Activated T-helper 9 cell treated with anti-CD3 and anti-CD28 coated beads, Interleukin-2, amount 50 U/mL, for 16 hours (primary cell): ENCODE measurements at regions not wholly inside any gene's neighbourhood (a gene's known extent, or its start where the extent isn't known, plus 50 kb on each side); places are given as distances from the start of the nearest gene placed in this dataset.

Source experiments
- DNase-seq: peaks from one replicate; pipeline ENCODE4 v3.0.0-alpha.2; 2020; ENCODE audit warnings: low read depth

GRCh38 chr20:52727740-52728456, 244.3 kb upstream of the TSHZ2 start:
- DNase-seq = no peak

- DNase-seq = no peak
These were observed 247.6 kb upstream of the TSHZ2 start for GRCh38 chr20:52724541-52724940.

- no peak for DNase-seq
These were observed 249.1 kb upstream of the TSHZ2 start for GRCh38 chr20:52722926-52723688.

GRCh38 chr20:52708137-52708536, 264.0 kb upstream of the TSHZ2 start:
- no peak for DNase-seq

GRCh38 chr20:52704553-52704952, 267.6 kb upstream of the TSHZ2 start:
- no peak for DNase-seq

GRCh38 chr20:52688345-52688744, 283.8 kb upstream of the TSHZ2 start:
- no peak for DNase-seq

DNA sequence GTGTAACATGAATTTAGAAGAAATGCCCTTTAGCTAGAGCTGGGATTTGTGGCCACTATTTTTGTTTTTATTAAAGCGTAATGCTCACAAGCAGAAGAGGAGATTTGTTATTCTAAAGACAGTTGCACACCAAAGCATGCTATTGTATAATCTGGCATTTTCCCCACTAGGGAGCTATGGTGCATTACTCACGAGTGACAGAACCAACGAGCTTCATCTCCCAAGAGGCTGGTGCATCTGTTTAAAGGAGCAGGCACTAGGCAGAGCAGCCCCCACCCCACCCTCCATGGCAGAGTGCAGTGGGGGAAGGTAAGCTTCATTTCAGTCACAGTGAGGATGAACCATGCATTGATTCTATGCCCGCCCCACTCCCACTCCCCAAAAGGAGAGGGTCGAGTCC, 287.3 kb upstream of the TSHZ2 start:
- no peak for DNase-seq

DNA sequence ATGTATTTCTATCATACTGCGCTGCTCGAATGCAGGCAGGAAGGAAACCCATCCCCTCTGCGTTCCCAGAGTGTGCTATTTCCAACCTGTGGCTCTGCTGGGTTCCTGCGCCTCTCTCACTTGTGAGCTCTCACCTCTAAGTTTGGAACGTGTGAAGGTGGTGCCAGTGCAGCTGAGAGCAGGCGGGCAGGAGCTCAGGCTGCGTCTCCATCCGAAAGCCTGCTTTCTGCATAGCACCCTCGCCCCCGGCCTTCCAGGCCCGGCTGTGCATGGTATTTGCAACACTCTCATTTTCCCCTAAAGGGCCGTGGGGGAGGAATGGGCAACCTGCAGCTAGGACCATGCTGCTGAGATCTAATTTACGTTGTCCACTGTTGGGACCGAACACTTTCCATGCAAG, 288.0 kb upstream of the TSHZ2 start:
- DNase-seq = no peak

DNA sequence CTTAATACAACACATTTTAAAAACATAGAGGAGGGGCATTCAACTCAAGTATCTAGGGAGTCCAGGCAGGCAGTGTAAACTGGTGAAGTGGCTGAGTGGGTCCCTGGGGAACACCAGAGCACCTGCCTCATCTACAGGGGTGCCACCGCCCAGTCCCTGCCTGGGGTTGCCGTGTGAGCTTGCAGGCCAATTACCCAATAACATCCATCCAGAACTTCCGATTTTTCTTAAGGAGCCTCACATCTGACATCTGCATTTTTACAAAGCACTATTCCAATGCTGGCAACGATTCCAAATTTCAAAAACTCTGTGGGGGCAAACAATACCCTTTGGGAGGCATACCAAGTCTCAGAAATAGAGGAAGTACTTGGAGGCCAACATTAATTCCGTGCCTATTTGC, 288.4 kb upstream of the TSHZ2 start:
- DNase-seq = no peak

GRCh38 chr20:52682237-52682636, 289.9 kb upstream of the TSHZ2 start:
- no peak for DNase-seq

DNA sequence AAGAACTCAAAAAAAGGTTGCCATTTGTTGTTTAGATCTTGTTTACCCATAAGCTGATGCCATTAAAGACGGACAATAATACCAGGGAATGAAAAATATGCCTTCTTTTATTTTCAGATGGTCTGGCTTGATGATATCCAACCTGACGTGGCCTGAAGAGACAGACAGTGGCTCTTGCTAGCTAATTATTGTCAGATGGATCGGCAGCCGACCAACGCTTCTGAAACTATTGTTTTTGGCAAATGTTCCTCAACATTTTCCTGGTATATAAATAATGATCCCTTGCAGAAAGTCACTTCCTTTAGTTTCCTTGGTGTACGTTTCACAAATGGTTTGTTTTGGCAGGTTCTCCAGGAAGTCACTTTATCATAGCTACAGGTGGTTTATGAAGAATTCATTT, 290.9 kb upstream of the TSHZ2 start:
- DNase-seq = no peak

DNA sequence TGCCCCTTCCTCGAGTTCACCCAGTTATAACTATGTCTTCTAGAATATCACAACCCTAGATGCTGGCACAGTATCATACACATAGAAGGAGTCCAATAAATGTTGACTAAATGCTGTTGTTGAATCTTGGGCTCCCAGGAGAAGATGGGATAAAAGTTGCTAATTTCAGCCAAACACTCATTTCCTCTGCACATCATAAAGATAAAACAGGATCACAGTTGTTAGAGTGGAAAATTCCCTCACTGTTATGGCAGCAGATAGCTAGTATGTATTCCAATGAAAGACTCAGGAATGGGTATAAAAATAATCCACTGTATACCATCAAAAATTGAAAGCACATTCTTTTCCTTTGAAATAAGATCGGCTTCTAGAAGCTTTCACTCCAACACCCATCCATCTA, 294.9 kb upstream of the TSHZ2 start:
- DNase-seq = no peak

GRCh38 chr20:52676283-52676995, 295.7 kb upstream of the TSHZ2 start:
- no peak for DNase-seq

DNA sequence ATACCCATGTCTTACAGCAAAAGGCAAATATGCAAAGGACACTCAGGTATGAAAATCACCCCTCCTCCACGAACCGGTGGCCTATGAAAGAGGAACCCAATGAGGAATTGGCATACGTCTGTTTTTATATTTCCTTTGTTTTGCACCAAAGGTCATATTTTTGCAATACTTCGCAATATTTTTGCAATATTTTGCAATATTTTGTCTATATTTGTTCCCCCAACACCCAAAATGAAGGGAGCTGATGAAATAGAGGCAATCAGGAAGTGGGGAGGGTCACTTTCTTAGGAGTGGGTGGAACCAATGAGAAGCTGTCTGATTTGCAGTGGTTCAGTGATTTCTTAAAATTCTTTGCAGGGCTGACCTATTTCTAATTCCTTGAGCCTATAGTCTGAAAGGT, 296.8 kb upstream of the TSHZ2 start:
- DNase-seq = no peak

DNA sequence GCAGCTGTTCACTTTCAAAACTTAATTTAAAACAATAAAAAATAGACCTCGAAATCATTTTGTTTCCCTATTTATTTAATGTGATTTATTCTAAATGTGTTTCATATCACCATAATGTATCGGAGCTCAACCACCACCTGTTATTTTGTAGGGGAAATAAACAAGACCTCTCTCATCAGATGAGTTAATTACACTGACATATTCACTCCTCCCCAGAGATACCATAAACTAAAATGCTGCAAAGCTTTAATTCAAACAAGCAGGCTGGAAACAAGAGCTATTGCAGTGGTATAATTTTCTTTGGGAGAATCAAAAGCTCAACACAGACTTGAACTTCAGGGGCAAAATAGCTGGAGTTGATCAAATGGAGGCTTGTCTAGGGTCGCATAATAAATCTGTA, 303.5 kb upstream of the TSHZ2 start:
- no peak for DNase-seq

GRCh38 chr20:52667358-52667757, 304.8 kb upstream of the TSHZ2 start:
- no peak for DNase-seq

GRCh38 chr20:52665441-52665840, 306.7 kb upstream of the TSHZ2 start:
- DNase-seq = no peak

DNA sequence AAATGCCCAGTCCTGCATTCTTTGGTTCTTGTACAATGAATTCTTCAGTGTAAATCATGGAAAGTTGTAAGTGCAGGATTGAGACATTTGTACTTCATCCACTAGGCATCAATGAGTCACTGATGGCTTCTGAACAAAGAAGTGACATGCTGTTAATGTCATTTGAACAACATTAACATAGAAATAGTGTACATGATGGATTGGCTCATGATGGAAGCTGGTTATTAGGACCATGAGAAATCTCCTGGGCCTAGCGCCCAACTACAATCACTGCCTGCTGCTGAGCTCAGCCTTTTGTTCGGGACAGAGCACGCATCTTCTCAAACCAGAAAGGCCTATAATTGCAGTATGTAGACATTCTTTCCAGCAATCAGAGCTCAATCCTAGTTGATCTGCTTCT, 316.8 kb upstream of the TSHZ2 start:
- DNase-seq = no peak

DNA sequence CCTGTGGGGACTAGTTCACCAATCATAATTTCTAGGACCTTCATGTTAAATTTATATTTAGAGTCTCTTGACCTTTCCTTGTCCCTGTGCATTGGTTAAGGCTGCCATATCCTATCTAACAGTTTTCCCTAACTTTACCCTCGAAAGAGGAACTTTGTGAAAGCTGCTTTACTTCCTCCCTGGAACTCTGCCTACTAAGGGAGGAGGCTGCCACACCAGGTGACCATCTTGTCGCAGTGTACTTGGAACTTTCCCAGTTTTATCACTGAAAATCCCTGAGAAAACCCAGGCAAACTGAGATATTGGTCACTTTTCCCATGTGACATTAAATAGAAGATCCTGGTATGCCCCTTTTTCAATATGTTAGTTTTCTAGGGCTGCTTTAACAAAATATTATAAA, 317.6 kb upstream of the TSHZ2 start:
- no peak for DNase-seq

DNA sequence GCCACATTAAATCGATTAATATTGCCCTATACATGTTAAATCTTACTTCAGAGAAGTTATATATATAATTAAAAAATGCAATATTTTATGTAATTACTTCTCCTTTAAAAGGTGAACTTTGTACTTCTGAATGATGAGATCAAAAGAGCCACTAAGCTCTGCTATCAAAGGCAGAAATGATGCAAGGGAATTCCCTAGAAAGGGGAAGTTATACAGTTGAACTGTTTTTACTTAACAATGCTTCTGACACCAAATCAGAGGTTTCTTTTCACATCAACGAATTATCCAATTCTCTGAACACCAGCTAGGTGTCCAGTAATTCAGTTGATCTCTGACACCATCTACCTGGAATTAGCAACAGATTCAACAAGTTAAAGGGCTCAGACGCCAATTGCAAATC, 319.9 kb upstream of the TSHZ2 start:
- DNase-seq = no peak

GRCh38 chr20:52649727-52650126, 322.4 kb upstream of the TSHZ2 start:
- no peak for DNase-seq

GRCh38 chr20:52645822-52646221, 326.3 kb upstream of the TSHZ2 start:
- DNase-seq = no peak

DNA sequence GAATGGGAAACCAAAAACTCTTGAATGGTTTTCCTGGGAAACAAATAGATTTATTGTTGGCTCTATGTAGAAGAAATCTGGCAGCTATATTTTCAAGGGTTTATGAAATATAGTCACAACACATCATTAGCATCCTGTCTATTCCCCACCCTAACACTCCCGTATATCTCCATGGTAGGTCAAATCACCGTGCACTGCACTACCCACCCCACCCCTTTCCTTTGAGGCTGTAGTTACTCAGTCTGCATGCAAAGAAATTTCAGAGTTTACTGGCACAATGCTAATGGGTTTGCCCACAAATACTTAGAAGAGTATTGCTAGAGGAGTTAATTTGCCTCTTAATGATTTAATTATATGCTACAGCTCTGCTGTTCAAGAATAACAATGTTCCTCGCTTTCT, 329.1 kb upstream of the TSHZ2 start:
- DNase-seq = no peak
